K562 (cell line): ENCODE measurements at regions not wholly inside any gene's neighbourhood (a gene's known extent, or its start where the extent isn't known, plus 50 kb on each side); places are given as distances from the start of the nearest gene placed in this dataset.

Source experiments
- ATAC-seq: fragments of 200-7000 bp; cut with Tn5 transposase; 3 replicates; pipeline ENCODE4 v1.9.1; 2020; ENCODE audit warnings: moderate library complexity
- BruUV-seq: library from RNA; stranded (reverse); fragments of 400-500 nt; replicated peaks from 2 replicates; lab custom pipeline; 2021; lab: Mats Ljungman, UMichigan
- CTCF ChIA-PET: fragments of 300-600 bp; formaldehyde crosslinking; extraction: SDS; loops from one replicate; lab custom pipeline; 2021; ENCODE audit warnings: low intra/inter-chr PET ratio; lab: Yijun Ruan, JAX
- POLR2A ChIA-PET: fragments of 300-600, 350-650 bp; sonication (Branson Sonifier 250); formaldehyde crosslinking; extraction: SDS; loops from one replicate; lab custom pipeline; 2021; ENCODE audit warnings: antibody characterized with exemption, inconsistent platforms; lab: Yijun Ruan, JAX
- DNase-seq, 4 experiments: peaks; one replicate each; pipeline versions ENCODE4 v3.0.0 to v3.0.0-alpha.2; 2011 to 2018; ENCODE audit warnings: low spot score in 3 of 4, mixed read lengths in 3 of 4; ENCODE audit errors: extremely low read depth in 1 of 4
- FAIRE-seq: peaks from 2 replicates; lab custom pipeline; 2011; peaks lifted over from hg19 to GRCh38; lab: Jason Lieb, UNC
- H2AFZ ChIP-seq: 2 replicates; pipeline ENCODE4 v1.6.0; 2011; ENCODE audit warnings: low read depth, low read length, control low read depth, inconsistent platforms
- H3K27ac ChIP-seq: fragments of 200-600 bp; 3 replicates; pipeline ENCODE4 v1.8.0; 2011; ENCODE audit warnings: low read depth, mild to moderate bottlenecking, control low read depth, inconsistent platforms, low read length, moderate library complexity, mixed read lengths; ENCODE audit errors: extremely low read depth
- H3K27me3 ChIP-seq, 2 experiments: fragments of 300-600 bp in 1 of 2; 2 replicates in 1 of 2; 3 replicates in 1 of 2; pipeline versions ENCODE4 v1.6.0 to v1.8.0; 2011; ENCODE audit warnings: inconsistent platforms in 2 of 2, low read length in 2 of 2, mild to moderate bottlenecking in 1 of 2, mixed read lengths in 1 of 2, moderate library complexity in 1 of 2; ENCODE audit not compliant: control insufficient read depth in 2 of 2, insufficient read depth in 2 of 2
- H3K36me3 ChIP-seq: fragments of 300-600 bp; 3 replicates; pipeline ENCODE4 v1.8.0; 2011; ENCODE audit warnings: mild to moderate bottlenecking, low read length, inconsistent platforms; ENCODE audit not compliant: control insufficient read depth, insufficient read depth
- H3K4me1 ChIP-seq, 2 experiments: fragments of 200-600 bp in 1 of 2; replicated peaks in 1 of 2; 2 replicates in 1 of 2; 3 replicates in 1 of 2; pipeline versions ENCODE4 v1.5.1 to v1.8.0; 2011; ENCODE audit warnings: inconsistent platforms in 2 of 2, low read length in 2 of 2, mild to moderate bottlenecking in 1 of 2, mixed read lengths in 1 of 2, moderate library complexity in 1 of 2; ENCODE audit not compliant: control insufficient read depth in 2 of 2, insufficient read depth in 2 of 2
- H3K4me2 ChIP-seq: 2 replicates; pipeline ENCODE4 v1.6.1; 2011; ENCODE audit warnings: low read length, control low read depth, inconsistent platforms, mixed read lengths; ENCODE audit not compliant: insufficient read depth
- H3K4me3 ChIP-seq: fragments of 200-600 bp; sonication (generic), shearing (Covaris generic); 2 replicates; pipeline ENCODE4 v1.5.1; 2016; ENCODE audit warnings: control low read depth, inconsistent platforms
- H3K79me2 ChIP-seq: fragments of 200-600 bp; 3 replicates; pipeline ENCODE4 v1.8.0; 2011; ENCODE audit warnings: low read length, inconsistent platforms; ENCODE audit not compliant: control insufficient read depth, insufficient read depth
- H3K9ac ChIP-seq, 2 experiments: 2 replicates each; pipeline versions ENCODE4 v1.6.0 to v1.6.1; 2011; ENCODE audit warnings: low read depth in 2 of 2, low read length in 2 of 2, control low read depth in 1 of 2, inconsistent platforms in 1 of 2, mild to moderate bottlenecking in 1 of 2, mixed read lengths in 1 of 2; ENCODE audit not compliant: insufficient read depth in 1 of 2
- H3K9me1 ChIP-seq: one replicate; pipeline ENCODE4 v1.6.0; 2011; ENCODE audit warnings: inconsistent platforms, mild to moderate bottlenecking, low read length, moderate library complexity; ENCODE audit not compliant: control insufficient read depth, insufficient read depth
- H3K9me3 ChIP-seq: replicated peaks from 2 replicates; pipeline ENCODE4 v1.5.1; 2011; ENCODE audit warnings: low read depth, low read length, inconsistent platforms; ENCODE audit not compliant: control insufficient read depth, insufficient read depth
- H4K20me1 ChIP-seq: replicated peaks from 2 replicates; pipeline ENCODE4 v1.6.1; 2011; ENCODE audit warnings: low read length, inconsistent platforms, mixed read lengths; ENCODE audit not compliant: control insufficient read depth, insufficient read depth
- ETS2 ChIP-seq: IDR thresholded peaks from 2 replicates; pipeline ENCODE4 v1.6.1; 2016; ENCODE audit warnings: borderline replicate concordance, missing genetic modification characterization, mild to moderate bottlenecking, moderate library complexity, missing compliant biosample characterization; ENCODE audit not compliant: poor library complexity, severe bottlenecking
- PTBP1 ChIP-seq: fragments of 200-400 bp; formaldehyde crosslinking; IDR thresholded peaks from 2 replicates; pipeline ENCODE4 v1.6.1; 2017; ENCODE audit warnings: low read depth, low read length
- PURB ChIP-seq: sonication (generic); formaldehyde crosslinking; IDR thresholded peaks from 2 replicates; pipeline ENCODE4 v1.9.0; 2021; ENCODE audit warnings: low read depth, mild to moderate bottlenecking, missing genetic modification reagents
- RBM14 ChIP-seq: fragments of 200-400 bp; formaldehyde crosslinking; IDR thresholded peaks from 2 replicates; pipeline ENCODE4 v1.6.1; 2018; ENCODE audit warnings: low read depth, mild to moderate bottlenecking, low read length, moderate library complexity, borderline replicate concordance; ENCODE audit not compliant: insufficient read depth
- TEAD4 ChIP-seq, 2 experiments: sonication (generic) in 1 of 2; formaldehyde crosslinking in 1 of 2; IDR thresholded peaks; 2 replicates each; pipeline versions ENCODE4 v1.6.1 to v1.8.0; 2012 to 2022; ENCODE audit warnings: borderline replicate concordance in 1 of 2, inconsistent platforms in 1 of 2, low read length in 1 of 2, mild to moderate bottlenecking in 1 of 2, missing genetic modification reagents in 1 of 2
- ZFP91 ChIP-seq: sonication (generic); formaldehyde crosslinking; IDR thresholded peaks from 2 replicates; pipeline ENCODE4 v1.8.0; 2022; ENCODE audit warnings: mild to moderate bottlenecking, missing genetic modification reagents
- ZNF696 ChIP-seq: fragments of 250-450 bp; sonication (Bioruptor Pico); conservative IDR thresholded peaks from 2 replicates; pipeline ENCODE4 v1.4.0; 2020; ENCODE audit warnings: mild to moderate bottlenecking, moderate library complexity
- WGBS: fragments of 100-300 bp; shearing (Covaris generic); methylation state at CpG from one replicate; pipeline ENCODE4 v1.1.6; 2016; ENCODE audit warnings: low coverage, mixed read lengths; ENCODE audit not compliant: insufficient coverage; ENCODE audit errors: missing lambda C conversion rate; 5-methylcytosine and 5-hydroxymethylcytosine counted together
- in situ Hi-C: fragments of 300-500 bp; cut with MboI; formaldehyde crosslinking; loops from 4 replicates; pipeline ENCODE4 v1.15.0; 2018; ENCODE audit warnings: inconsistent platforms, mixed read lengths
- intact Hi-C: fragments of 100-400 bp; cut with micrococcal nuclease; formaldehyde crosslinking; loops from 2 replicates; pipeline ENCODE4 v1.14.2; 2022

- TF ChIP-seq ZFP91 (CRISPR knock-in tag), result no peak
- TF ChIP-seq TEAD4 (IDR thresholded peaks at IDR 0.05; ENCODE audit: low read length), result no peak
- no peak for TF ChIP-seq TEAD4 (CRISPR knock-in tag; IDR thresholded peaks at IDR 0.05; ENCODE audit: borderline replicate concordance)
Observed at GRCh38 chr7:83749495-83749894, 100.6 kb upstream of the SEMA3E start (continued).

DNA sequence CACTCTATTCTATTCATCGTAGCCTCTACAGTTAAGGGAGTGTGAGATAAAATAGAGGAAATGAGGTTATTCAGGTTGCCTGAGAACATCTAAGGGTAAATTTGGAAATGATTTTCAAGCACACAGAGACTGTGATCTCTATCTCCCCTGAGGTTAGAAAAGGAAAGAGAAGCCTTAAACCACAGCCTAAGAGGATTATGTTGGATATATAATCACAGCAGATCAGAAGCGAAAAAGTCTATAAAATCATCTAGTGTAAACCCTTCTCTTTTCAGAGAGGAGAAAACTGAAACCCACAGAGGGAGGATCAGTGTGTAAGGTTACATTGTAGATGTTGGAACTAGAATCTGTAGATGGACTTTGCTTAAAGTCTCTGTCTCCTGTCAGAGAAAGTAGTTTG lies 90.6 kb upstream of the SEMA3E start:
- no peaks in the 10 kb centered on the region for H3K79me2 ChIP-seq
- H3K36me3 ChIP-seq, result no peaks in the 10 kb centered on the region
- no peak overlapping the region for H2AFZ ChIP-seq
- no peaks in the 10 kb centered on the region for H3K9me3 ChIP-seq
- CTCF ChIA-PET, result no interaction called here
- DNase-seq, result no peak
- no peak overlapping the region for H3K27ac ChIP-seq
- H3K9me1 ChIP-seq, result no peaks in the 10 kb centered on the region
- no peak overlapping the region for H3K4me3 ChIP-seq
- no peak overlapping the region for H3K4me2 ChIP-seq
- ATAC-seq, result no peak
- no peaks in the 10 kb centered on the region for H4K20me1 ChIP-seq
- H3K4me1 ChIP-seq, result no peaks in the 10 kb centered on the region
- no peaks in the 10 kb centered on the region for H3K27me3 ChIP-seq
- 0% methylated on average over 2 of the region's 2 CpGs for WGBS
- TF ChIP-seq RBM14, result no peak
- TF ChIP-seq PURB (CRISPR knock-in tag), result no peak
- no peak for TF ChIP-seq PTBP1
- TF ChIP-seq ZNF696 (CRISPR knock-in tag), result no peak
- no peak for TF ChIP-seq ETS2 (tag)
- in situ Hi-C loops (no loop called here), intact Hi-C loops (no loop called here)
- no TSS peak for BruUV-seq
- POLR2A ChIA-PET, result no interaction called here
- FAIRE-seq, result no peak
- no peak overlapping the region for H3K9ac ChIP-seq
